HG03460 (cell line): ENCODE measurements at regions not wholly inside any gene's neighbourhood (a gene's known extent, or its start where the extent isn't known, plus 50 kb on each side); places are given as distances from the start of the nearest gene placed in this dataset.

Experiments
- ATAC-seq: cut with Tn5 transposase; IDR thresholded peaks from one replicate; pipeline ENCODE4 v1.9.1; 2021; ENCODE audit not compliant: unreplicated experiment

DNA sequence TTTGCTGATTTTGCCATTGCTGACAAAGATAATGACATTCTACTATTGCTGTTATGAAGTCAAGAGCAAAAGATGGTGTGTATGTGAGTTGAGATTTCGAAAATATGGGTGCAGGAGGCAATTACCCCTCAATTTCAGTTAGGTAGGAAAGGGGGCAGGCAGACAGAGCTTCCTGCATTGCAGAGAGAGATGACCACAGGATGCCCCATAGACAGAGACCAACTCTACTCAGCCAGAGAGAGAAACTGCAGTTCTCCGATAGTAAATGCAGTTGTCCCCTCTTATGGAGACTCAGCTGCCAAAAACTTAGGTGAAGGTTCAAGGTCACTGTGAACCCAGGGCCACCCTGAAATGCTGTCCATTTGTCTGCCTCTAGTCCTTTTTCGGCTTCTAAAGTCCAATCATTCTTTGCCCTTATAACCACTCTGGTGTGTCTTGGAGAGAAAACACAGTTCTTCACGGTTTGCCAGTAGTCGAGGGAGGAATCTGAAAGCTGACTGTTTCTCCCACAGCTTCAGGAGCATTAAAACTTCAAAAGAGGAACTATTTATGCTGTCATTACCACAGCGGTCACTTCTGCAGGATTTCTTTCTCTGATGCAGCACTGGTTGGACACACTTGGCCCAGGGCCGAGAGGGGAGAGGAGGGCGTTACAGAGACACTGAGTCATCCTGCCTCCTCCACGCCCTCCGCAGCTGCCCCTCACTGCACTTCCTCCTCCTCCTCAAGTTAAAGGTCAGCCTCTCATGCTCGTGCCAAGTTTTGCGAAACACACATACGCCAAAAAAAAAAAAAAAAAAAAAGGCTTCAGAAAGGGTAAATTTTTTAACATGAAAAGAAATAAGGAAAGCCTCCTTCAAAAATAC, 264.3 kb downstream of the FOXO1 start:
- peak; percentile 95 for ATAC-seq

GRCh38 chr13:40402931-40403431, 263.5 kb downstream of the FOXO1 start:
- no peak for ATAC-seq

- ATAC-seq, result no peak
These were observed 262.8 kb downstream of the FOXO1 start for GRCh38 chr13:40403509-40404241.

- no peak for ATAC-seq
These were observed 262.0 kb downstream of the FOXO1 start for GRCh38 chr13:40404407-40404806.

- ATAC-seq, result no peak
These were observed 261.3 kb downstream of the FOXO1 start for GRCh38 chr13:40404967-40405716.

DNA sequence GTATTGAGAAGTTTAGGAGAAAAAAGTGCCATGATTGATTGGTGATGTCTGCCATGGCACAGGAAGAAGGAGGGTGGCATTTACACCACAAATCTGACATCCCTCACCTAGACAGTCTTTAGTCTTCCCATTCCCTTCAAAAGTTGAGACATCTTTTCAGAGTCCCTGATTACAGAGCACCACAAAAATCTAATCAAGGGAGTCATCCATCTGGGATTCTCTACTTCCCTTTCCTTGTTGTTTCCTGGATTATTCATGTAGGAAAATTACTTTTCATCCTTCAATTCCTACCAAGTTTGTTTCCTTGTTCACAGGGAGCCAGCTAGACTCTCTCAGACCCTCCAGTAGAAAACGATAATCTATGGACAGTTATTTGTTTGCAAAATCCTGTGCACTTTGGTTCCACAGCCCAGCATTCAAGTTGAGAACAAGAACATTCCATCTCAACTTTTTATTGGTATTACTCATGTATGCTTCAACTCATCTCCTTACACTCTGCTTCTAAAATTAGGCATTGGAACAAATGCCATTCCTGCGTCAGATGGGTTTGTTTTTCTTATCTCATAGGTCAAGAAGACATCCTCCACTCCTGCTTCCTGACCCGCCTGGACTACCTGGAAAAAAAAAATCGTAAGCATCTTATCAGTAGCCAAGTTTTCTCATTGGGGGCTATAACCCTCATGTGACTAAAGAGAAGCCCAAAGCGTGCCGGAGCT, 259.9 kb downstream of the FOXO1 start:
- no peak for ATAC-seq

- no peak for ATAC-seq
These were observed 258.9 kb downstream of the FOXO1 start for GRCh38 chr13:40407567-40407966.

DNA sequence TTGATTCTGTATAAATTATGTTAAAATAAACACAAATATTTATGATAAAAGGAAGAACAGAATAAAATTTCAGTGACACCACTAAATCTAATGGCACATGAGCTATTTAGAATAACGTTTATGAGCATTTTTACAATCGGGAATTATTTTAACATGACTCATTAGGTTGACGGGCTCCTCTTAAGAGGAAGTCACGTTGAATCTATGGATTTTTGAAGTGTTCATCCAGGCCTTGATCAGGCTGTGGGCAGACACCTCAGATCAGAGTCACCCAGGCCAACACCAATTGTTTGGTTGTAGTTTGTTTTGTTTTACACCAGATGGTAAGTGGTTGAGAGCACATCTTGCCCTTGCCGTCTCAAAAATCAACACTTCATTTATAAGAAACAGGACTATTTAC, 257.8 kb downstream of the FOXO1 start:
- ATAC-seq, result no peak

DNA sequence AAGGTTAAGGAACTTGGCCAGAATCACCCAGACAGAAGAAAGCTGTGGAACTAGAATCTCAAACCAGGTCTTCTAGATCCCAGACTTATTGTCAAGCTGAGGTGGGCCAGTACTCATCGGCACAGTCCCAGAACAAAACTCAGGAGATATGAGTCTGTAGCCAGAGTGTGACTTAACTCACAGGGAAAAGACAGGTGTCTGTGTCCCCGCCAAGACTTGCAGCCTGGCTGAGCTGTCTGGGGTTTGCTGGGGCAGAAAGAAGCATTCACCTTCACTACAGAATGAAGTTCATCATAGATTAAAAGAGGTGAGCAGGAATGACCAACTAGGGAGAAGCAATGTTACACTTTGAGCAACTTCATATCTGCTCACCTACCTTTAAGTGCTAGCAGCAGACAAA, 257.2 kb downstream of the FOXO1 start:
- no peak for ATAC-seq

- no peak for ATAC-seq
These were observed 256.1 kb downstream of the FOXO1 start for GRCh38 chr13:40410315-40410714.

- ATAC-seq, result no peak
These were observed 246.2 kb downstream of the FOXO1 start for GRCh38 chr13:40420160-40420740.

DNA sequence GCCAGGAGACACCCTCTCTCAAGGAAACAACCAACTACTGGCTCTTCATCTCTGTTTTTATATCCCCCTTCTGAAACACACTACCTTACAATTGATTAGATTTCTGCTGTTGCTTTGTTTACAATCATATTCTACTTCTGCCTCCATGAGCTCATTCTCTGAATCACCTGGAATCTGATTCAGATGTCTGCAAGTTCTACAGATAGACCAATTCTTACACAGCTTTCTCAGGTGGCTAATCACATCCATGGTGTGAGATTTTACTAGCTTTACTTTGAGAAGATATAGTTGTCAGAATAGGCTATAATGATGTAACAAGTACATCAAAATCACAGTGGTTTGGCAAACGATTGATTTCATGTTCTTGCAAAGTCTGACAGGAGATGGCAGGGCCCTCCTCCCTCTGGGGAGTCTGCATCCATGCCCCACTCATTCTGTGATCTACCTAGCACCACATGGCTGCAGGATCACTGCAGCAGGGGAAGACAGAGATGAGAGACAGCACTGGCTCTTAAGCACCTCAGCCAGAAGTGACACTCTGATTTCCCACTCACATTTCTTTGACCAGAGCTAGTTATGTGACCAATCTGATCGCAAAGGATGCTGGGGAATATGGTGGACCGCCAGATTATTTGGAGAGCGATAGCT, 243.7 kb downstream of the FOXO1 start:
- no peak for ATAC-seq

- ATAC-seq, result no peak
These were observed 238.1 kb downstream of the FOXO1 start for GRCh38 chr13:40428354-40428753.

GRCh38 chr13:40429706-40430545, 236.5 kb downstream of the FOXO1 start:
- ATAC-seq, result no peak

GRCh38 chr13:40432018-40432978, 234.1 kb downstream of the FOXO1 start:
- ATAC-seq, result peak; percentile 77

DNA sequence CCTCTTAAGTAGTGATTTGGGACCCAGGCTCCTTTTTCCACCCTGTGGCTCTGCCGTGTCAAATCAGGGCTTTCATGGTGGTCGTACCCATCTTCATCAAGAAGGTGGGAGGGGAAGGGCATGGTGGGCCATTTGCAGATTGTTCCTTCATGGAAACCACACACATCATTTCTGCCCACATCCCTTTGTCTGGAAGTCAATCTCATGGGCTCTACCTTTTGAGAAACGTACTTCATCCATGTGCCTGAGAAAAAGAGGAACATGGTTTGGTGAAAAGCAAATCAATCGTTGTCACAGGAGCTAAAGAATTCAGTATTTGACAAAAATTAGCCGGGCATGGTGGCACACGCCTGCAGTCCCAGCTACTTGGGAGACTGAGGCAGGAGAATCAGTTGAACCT, 233.4 kb downstream of the FOXO1 start:
- ATAC-seq, result no peak

- no peak for ATAC-seq
These were observed 232.9 kb downstream of the FOXO1 start for GRCh38 chr13:40433577-40433976.
